ENCODE measurements at regions not wholly inside any gene's neighbourhood (a gene's known extent, or its start where the extent isn't known, plus 50 kb on each side); places are given as distances from the start of the nearest gene placed in this dataset.
"Not testable (repeated sequence)": the region's sequence is repeated elsewhere in the genome, so short reads cannot be mapped to it uniquely, and the experiment has no call there.

DNA sequence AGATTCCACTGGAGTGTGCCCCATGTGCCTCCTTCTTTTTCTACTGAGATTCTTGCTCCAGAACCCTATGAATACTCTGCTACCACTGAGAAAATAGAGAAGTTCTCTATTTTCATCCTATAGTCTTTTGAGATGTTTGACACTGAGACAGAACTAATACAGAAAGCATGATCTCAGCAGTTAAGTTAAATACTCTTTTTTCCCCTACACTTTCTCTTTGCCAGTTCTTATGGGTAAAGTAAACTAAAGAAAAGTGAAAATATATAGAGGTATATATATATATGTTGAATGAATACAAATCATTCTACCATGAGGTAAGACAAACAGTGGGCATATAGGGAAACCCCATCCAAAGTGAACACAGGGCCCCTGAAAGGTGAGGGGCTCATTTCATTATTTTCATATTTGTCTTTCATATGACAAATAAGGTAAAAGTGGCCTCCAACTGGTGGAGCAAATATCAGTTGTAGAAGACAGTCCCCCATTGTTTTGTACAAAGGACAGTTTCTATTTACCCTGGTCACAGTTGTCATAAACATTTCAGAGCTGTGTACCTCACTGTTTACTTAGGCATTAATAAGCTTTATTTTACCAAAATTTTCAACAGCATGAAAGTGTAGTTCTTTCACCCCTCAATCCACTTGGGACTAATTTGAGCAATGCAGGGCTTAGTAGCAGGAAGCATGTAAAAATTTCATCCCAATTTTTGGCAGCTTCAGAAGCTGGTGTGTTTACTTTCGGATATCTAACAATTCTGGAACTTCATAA is 188.3 kb upstream of the MARCKS start:
- intact Hi-C loops (cut with DNase I), result no loop called here
- no peak for DNase-seq

DNA sequence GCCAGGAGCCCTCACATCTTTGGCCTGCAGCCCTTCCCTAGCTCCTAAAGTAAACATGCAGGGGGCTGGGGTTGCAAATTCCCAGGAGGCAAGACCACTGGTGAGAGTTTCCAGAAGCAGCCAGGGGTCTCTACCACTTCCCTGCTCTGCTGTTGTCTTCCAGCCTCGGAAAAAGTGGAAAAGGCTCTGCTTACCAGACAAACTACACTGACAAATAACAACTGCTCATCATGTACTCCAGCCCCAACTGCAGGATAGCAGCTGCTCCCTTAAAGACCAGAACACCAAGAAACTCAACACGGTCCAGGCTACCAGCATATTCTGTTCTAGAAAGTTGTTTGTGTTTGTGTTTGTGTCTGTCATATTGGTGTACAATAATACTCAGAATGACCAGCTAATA is 187.5 kb upstream of the MARCKS start:
- intact Hi-C loops (cut with DNase I), result no loop called here

GRCh38 chr6:113671421-113671820 is 185.7 kb upstream of the MARCKS start:
- intact Hi-C loops (cut with DNase I), result no loop called here
- DNase-seq, result peak in 2 of 42 donors; percentile 5 to 20

More for the DNA sequence above, 187.5 kb upstream of the MARCKS start:
- no peak for DNase-seq

GRCh38 chr6:113672491-113673149 is 184.5 kb upstream of the MARCKS start:
- peak in 25 of 42 donors; percentile 4 to 63 (median 22) for DNase-seq
- intact Hi-C loops (cut with DNase I), result no loop called here

- no peak for DNase-seq
- intact Hi-C loops (cut with DNase I), result no loop called here
Measured at GRCh38 chr6:113674075-113674474, 183.1 kb upstream of the MARCKS start.

DNA sequence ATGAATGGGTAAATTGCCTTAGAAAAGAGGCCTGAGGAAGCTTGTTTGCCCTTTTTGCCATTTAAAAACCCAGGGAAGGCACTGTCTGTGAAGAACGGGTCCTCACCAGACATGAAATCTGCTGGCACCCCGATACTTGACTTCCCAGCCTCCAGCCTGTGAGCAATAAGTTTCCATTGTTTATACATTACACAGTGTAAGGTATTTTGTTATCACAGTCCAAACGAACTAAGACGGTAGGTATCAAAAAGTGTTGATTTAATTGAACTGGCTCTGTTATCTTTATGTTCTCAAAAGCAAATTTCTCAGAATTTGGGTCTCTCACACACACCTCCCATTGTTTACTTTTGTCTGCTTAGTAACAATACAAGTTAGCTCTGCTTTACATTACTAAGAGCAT is 181.1 kb upstream of the MARCKS start:
- intact Hi-C loops (cut with DNase I), result no loop called here
- DNase-seq, result no peak

- intact Hi-C loops (cut with DNase I), result no loop called here
- no peak for DNase-seq
Measured at GRCh38 chr6:113676968-113677367, 180.2 kb upstream of the MARCKS start.

GRCh38 chr6:113679051-113679450 is 178.1 kb upstream of the MARCKS start:
- DNase-seq, result no peak
- intact Hi-C loops (cut with DNase I), result no loop called here

DNA sequence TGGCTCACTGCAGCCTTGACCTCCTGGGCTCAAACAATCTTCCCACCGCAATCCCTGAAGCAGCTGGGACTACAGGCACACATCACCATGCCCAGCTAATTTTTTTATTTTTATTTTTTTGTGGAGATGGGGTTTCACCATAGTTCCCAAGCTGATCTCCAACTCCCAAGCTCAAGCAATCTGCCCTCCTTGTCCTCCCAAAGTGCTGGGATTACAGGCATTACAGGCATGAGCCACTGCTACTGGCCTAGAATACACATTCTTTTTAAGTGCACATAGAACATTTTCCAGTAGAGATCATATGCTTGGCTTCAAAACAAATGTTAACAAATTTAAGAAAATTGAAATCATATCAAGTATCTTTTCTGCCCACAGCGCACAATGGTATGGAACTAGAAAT is 176.8 kb upstream of the MARCKS start:
- intact Hi-C loops (cut with DNase I), result no loop called here
- DNase-seq, result no peak

DNA sequence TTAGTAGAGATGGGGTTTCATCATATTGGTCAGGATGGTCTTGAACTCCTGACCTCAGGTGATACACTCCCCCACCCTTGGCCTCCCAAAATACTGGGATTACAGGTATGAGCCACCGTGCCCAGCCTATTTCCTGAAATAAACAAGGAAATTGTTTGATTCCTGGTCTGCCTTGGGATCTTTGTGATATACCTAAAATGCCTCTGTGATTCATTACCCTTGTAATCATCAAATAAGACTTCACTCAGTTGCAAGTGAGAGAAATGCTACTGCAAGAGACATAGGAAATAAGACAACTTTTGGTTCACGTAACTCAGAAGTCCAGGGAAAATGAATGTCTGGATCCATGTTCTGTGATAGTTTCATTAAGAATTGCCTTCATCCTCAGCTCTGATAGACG is 173.2 kb upstream of the MARCKS start:
- DNase-seq, result no peak
- intact Hi-C loops (cut with DNase I), result no loop called here

DNA sequence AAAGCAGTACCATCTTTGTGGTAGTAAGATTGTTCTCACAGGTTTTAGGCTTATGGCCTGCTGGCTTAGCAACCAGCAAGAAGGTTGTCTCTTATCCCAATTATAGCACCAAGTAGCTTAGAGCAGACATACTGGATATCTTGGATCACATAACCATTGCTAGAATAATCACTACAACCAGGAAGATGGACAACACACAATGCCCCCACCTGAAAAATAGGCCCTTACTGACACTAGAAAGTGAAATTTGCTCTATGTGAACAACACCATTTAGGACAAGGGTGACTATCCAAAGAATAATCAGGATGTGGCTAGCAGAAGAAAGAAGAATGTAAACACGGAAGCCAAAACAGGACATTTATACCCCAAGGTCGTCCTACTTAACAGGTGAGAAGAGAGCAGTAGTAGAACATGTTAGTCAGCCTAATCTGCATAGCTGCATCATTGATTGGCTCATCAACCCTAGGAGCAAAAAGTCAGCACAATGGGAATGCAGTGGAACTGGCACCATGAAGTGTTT is 172.7 kb upstream of the MARCKS start:
- intact Hi-C loops (cut with DNase I), result no loop called here
- DNase-seq, result no peak

DNA sequence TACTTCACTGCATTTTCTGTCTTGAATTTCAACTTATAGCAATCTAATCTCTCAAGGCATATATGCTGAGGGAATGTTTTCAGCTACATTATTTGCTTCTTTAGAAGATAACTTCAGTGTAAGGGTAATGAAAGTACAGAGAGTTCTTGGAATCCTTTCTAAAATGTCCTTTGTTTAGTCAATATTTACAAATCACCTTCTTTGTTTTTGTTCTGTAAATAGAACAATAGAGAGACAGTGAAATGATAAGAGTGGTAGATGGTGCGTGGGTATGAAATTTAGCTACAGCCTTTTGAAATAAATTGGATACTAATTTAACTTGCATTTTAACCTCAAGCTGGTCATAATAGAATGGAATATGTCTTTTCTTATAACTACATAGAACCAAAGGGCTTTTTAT is 171.1 kb upstream of the MARCKS start:
- DNase-seq, result no peak
- intact Hi-C loops (cut with DNase I), result no loop called here

- intact Hi-C loops (cut with DNase I); DNase-seq: not testable (repeated sequence)
Measured at GRCh38 chr6:113689620-113690019, 167.5 kb upstream of the MARCKS start.

GRCh38 chr6:113690281-113691259 is 166.6 kb upstream of the MARCKS start:
- intact Hi-C loops (cut with DNase I), result no loop called here
- no peak for DNase-seq

- intact Hi-C loops (cut with DNase I), result no loop called here
- no peak for DNase-seq
Measured at GRCh38 chr6:113691260-113691656, 165.9 kb upstream of the MARCKS start.

DNA sequence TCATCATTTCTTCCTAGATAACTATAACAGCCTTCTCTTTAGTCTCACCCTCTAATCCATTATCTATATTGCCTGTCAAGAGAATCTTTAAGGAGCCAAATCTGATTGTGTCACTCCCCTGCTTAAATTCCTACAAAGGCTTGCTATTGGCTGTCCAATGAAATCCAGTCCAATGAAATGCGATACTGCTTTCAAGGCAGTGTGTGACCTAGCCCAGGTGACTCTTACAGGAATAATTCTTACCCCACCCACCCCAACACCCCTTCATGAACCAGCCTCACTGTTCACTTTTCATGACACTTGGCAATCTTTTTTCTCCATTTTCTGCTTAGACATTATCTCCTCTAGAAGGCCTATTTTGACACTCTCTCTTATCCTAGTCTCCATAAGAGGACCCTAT is 163.3 kb upstream of the MARCKS start:
- intact Hi-C loops (cut with DNase I), result no loop called here
- no peak for DNase-seq

DNA sequence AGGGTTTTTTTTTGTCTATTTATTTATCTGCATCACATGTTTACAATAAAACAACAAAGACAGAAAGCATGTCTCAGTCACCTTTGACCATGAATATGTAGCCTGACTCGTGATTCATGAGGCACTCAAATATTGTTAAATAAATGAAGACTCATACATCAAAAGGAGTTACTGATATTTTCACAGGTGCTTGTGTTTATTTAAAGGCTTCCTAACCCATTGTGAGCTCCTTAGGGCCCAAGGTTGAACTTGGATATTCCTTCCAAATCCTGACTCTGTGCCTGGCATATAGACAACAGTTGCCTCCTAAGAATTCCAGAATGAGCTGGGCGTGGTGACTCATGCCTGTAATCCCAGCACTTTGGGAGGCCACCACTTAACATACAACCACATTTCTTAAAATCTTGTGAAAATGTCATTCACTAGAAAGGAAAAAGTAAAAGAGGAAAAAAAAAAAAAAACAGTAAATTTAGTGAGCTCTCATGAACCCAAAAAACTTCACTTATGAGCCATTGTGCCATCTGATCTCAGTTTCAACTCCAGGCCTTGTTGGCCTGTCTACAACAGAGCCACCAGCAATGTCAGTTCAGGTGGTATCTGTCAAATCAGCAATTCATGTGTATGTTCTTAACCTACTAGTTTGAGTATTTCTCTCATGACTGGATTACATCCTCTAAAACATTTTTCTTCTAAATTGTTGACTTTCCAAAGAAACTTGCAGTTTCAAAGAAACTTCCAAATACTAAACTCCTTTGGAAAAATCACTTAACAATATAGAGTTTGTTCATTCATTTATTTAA is 162.7 kb upstream of the MARCKS start:
- no peak for DNase-seq
- intact Hi-C loops (cut with DNase I), result no loop called here

GRCh38 chr6:113695516-113695915 is 161.6 kb upstream of the MARCKS start:
- DNase-seq, result no peak
- intact Hi-C loops (cut with DNase I), result no loop called here

DNA sequence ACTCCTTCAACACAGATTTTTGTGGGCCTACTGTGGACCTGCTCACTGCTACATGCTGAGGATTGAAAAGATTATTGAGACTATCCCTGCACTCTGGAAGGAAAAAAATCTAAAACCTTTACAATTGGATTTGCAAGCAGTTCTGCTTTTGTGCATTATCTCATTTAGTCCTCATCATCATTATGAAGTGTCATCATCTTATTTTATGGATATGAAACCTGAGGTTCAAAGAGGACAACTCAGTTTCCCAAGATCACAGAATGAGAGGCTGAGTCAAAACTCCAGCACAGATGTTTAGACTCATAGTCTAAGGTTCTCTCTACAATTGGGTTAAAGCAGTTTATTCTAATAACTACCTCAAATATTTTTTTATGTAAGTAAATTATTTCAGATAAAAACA is 160.2 kb upstream of the MARCKS start:
- no peak for DNase-seq
- intact Hi-C loops (cut with DNase I), result no loop called here
